ENCODE measurements at regions not wholly inside any gene's neighbourhood (a gene's known extent, or its start where the extent isn't known, plus 50 kb on each side); places are given as distances from the start of the nearest gene placed in this dataset.
"Not testable (repeated sequence)": the region's sequence is repeated elsewhere in the genome, so short reads cannot be mapped to it uniquely, and the experiment has no call there.

DNA sequence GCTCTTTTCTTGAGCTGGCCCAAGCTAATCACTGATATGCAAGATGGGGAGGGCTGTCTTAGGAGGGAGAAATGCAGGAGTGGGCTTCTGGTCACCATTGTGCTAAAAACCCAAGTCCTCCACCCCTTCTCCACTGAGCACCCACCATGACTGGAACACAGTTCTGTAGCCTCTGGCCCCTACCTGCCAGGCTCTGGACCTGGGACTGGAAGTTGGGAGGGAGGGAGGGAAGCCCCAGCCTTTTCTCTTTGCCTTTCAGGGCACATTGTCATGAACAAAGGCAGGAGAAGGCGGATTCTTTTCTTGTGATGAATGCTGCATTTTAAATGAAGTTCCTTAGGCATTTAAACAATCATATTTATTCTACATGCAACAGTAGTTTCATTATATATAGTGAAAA lies 559.1 kb upstream of the TRPC7 start:
- no peak for DNase-seq

DNA sequence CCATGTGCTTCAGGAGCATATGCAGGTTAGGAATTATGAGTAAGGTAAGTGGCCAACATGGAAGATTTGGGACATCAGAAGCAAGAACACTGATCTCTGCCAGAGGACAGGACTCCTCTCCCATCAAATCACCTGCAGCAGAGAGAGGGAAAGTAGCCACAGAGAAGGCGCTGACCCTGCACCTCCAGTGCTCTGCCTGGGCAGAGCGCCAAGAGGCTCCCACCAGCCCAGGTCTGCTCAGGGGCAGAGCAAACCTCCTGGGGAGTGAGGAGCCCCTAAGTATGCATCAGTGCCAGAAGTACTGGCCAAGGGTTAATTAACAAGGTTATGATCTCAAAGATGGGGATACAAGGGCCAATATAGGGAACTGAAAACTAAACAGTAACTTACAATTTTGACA lies 545.3 kb upstream of the TRPC7 start:
- DNase-seq = no peak

GRCh38 chr5:136909906-136910305 lies 544.6 kb upstream of the TRPC7 start:
- no peak for DNase-seq

GRCh38 chr5:136907371-136907770 lies 542.0 kb upstream of the TRPC7 start:
- no peak for DNase-seq

GRCh38 chr5:136906545-136906944 lies 541.2 kb upstream of the TRPC7 start:
- DNase-seq = no peak

- no peak for DNase-seq
Measured at GRCh38 chr5:136905571-136905970, 540.2 kb upstream of the TRPC7 start.

- DNase-seq = no peak
Measured at GRCh38 chr5:136894070-136894469, 528.7 kb upstream of the TRPC7 start.

DNA sequence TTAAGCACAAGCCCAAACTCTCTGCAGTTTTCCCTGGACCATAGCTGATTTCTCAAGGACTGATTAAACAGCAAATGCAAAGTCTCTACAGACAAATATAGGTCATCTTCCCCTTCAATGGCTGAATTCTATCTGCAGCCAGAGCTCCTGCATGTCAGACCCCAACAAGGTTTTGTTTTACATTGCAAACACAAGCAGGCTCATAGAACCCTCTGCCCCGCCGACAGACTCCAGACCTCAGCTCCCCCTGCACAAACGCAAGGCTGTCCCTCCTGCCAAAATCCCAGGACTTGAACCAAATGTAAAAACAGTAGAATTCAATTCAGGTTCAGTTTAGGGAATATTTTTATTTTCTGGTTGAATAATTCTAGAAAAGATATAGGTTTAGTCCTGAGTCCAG lies 526.7 kb upstream of the TRPC7 start:
- DNase-seq = no peak

GRCh38 chr5:136891175-136891972 lies 526.0 kb upstream of the TRPC7 start:
- no peak for DNase-seq

DNA sequence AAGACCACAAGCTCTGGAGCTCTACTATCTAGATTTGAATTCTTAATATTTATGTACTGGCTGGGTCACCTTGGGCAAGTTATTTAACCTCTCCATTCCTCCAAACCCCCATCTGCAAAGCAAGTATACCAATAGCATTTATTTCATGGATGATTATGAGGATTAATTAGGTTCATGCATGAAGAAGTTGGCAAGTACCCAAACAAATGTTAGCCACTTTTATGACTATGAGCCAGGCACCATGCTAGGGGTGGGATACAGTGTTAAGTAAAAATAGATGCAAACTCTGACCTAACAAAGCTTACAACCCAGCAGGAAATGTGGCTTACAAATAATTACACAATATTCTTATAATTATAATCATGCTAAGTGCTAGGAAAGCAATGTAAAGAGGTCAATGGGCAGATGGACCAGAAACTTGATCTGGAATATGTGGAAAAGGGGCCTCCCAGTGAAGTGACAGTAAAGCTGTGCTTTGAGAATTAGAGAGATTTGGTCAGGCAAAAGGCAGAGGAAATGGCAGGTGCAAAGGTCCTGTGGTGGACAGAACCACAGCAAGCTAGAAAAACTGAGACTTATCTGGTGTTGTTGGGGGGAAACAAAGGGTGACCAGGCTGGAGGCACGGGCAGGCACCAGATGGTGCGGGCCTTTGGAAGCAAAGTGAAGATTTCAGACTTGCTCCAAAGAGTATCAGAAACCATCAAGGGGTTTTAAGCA lies 525.2 kb upstream of the TRPC7 start:
- DNase-seq = no peak

DNA sequence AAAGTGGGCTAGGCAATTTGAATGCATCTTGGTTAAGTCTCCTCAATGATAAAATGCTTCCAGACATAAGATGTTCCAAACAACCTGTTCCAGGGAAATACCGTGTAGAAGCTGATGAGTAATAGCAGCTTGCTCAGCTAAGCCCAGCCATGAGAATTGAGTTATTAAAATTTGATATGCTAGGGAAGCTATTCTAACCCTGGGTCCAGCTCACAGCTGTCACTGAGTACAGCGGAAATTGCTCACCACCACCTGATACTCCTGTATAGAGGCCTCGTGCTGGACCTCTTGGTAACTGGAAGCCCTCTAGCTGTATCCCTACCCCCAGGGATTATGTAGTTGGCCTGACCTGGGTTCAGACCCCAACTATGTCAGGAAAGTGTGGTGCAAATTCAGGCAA lies 521.3 kb upstream of the TRPC7 start:
- peak; percentile 10 to 32 (median 14) for DNase-seq

GRCh38 chr5:136864960-136865359 lies 499.6 kb upstream of the TRPC7 start:
- no peak for DNase-seq

GRCh38 chr5:136856648-136857047 lies 491.3 kb upstream of the TRPC7 start:
- no peak for DNase-seq

DNA sequence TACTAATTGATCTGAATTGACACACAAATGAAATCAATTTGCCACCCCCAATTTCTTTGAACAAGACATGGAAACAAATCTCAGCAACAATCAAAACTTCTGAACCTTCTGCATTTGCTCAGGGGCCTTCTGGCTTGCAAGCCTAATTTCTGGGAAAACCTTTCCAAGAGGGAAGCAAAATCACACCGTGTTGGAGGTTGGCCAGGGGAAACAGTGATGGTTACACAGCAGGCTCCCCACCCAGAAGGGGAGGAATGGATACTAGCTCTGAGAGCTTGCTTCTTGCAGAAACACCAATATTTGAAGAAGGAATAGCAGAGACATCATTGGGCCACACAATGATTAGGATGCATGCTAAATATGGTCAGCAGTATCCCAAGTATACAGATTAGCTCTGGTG lies 488.6 kb upstream of the TRPC7 start:
- peak in 2 of 3 donors; percentile 0 to 34 for DNase-seq

GRCh38 chr5:136840601-136841000 lies 475.3 kb upstream of the TRPC7 start:
- no peak for DNase-seq

DNA sequence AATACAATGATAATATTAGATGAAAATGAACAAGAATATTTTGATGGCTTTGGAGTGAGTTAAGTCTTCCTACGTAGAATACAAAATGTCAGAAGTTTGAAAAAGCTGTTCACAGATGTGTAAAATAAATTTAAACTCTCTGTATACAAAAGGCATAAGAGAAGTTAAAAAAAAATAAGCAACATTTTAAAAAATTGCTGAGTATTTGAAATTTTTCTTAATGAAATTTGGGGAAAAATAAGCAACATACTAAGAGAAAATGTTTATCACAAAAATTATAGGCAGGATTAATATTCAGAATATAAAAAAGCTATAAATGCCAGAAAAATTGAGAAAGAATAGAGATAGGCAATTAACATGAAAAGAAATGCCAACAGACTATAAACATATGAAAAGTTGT lies 470.7 kb upstream of the TRPC7 start:
- no peak for DNase-seq

DNA sequence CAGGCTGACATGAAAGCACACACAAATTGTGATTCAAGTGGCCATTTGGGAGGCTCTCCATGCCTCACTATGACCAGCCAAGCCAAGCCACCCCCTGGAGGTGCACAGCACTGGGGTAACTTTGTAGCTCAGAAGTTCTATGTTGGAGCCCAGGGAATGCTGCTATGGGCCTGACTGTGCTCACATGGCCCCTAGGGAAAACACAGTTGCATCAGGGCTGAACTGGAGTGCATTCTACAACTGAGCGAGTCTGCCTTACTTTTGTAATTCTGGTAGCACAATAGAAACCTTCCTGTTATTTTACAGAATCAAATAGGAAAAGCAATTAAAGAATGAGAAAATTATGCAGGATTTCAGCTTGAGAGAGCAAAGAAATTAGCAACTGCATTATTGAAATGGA lies 455.5 kb upstream of the TRPC7 start:
- DNase-seq = no peak

DNA sequence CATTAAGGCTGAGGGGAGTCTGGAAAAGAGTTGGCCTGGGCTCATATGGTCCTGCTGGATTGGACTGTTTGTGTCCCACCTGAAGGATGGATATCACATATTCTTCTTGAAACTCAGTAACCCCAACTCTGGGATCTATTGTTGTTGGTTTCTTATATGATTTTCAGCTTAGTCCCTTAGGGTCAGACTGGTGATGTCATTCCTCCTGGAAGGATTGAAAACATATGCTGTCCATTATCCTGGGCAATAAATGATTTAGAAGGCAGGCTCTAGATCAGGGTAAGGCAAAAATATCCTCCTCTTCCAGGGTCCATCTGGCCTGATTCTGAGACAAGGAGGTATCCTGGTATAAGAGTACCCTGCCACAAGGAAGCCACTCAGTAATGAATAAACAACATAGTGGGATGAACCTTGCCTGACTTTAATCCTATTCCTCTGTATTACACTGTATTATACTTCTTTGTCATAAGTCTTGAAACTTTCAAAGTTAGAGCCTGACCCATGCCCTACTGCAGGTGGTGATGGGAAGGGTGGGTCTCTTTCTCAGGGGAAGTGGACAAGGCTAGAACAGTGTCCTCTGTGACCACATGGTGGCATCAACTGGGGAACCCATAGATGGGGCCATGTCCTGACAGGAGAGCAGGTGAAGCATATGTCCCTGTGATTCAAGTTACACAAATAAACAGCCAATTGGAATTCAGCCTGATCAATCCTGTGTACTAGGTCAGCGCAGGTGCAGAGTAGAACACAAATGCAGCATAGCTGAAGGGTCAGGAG lies 454.4 kb upstream of the TRPC7 start:
- peak in 1 of 3 donors; percentile 46 for DNase-seq

DNA sequence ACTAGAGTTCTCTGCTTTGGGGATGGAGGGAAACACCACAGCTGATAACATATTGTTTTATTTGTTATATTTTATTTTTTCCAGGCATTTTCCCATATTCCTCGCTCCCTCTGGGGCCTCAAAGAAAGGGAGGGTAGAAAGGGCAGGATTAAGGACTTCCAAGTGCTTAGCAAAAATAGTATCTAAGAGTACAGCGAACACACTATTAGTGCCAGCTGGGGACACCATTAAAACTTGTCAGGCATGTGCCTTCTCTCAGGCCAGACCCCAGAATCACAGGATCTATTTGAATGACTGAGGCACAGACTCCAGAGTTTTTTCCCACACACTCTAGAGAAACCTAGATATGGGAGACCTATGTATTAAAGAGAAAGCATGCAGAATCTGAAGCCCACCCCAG lies 451.0 kb upstream of the TRPC7 start:
- no peak for DNase-seq

DNA sequence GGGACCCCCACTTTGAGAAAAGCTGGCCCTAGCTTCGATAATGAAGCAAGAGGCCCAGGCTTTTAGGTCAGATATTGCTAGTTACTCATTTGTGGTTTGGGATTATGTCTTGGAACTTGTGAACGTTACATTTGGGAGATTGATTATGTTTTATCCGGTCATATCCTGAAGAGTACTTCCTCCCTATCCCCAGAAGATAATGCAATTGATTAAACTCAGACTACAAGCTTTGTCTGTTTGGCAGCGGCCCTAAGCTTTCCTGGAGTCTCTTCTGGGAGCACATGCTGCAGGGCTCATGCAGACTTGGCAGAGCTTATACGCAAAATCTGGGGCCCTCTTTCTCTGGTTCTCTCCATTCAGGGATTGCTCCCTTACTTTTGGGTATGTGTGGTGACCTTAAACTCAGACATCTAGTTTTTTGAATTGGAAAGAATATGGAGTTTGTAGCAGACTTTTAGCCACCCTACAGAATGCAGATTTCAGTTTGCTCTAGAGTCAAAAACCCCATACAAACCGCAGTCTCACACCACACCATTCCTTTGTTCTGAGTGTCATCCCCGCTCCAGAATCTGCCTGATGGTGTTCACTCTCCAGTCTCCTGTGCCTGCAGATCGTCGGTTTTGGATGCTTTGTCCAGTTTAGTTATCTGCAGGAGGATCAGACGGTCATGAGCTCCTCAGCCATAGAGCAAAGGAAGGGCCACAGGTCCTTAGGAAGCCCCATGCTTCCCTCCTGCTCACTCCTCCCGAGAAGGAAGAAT lies 449.5 kb upstream of the TRPC7 start:
- peak; percentile 67 to 91 (median 80) for DNase-seq

- not testable (repeated sequence) for DNase-seq
Measured at GRCh38 chr5:136812270-136812669, 446.9 kb upstream of the TRPC7 start.

- DNase-seq = peak in 2 of 3 donors; percentile 25 to 75
Measured at GRCh38 chr5:136811551-136811950, 446.2 kb upstream of the TRPC7 start.

All from muscle of back (tissue), 3 donors.